Superior temporal gyrus (tissue), 1 donor: ENCODE measurements at regions not wholly inside any gene's neighbourhood (a gene's known extent, or its start where the extent isn't known, plus 50 kb on each side); places are given as distances from the start of the nearest gene placed in this dataset.
"Not testable (repeated sequence)": the region's sequence is repeated elsewhere in the genome, so short reads cannot be mapped to it uniquely, and the experiment has no call there.

ENCODE experiments used
- DNase-seq: peaks from one replicate; pipeline ENCODE4 v3.0.0-alpha.2; 2016; ENCODE audit errors: extremely low spot score

DNA sequence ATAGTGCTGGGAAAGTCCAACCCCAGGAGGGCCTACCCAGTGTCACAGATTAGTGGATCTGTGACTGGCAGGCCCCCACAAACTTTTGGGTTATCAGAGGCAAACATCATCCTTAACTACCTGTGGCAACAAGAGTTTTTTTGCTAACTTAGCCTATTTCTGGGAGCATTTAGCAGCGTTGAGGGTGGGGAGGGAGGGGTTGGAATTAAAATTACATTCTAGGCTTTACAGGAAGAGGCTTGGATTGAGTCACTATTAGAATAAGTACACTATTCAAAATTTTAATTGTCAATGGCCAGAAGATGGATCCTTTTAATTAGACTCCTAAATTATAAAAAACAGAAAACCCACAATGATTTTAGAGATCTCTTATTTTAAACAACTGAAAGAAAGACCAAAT, 267.9 kb upstream of the NPSR1 start:
- no peak for DNase-seq

DNA sequence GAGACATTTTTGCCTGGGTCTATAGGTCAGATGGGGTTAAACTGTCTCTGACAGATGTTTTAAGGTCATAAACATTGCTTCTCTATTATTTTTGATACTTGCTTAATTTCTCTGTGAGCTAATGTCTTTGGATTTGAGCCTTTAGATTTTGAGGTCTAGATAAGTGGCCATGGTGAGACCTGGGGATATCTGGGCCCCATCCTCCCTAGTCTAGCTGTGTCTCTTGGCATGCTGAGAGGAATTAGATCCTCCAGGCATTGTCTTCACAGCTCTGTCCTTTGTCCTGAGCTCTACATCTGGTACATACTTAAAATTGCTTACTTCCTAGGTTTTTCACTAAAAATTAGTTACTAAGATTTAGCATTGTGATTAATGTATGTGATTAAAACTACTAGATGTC, 265.0 kb upstream of the NPSR1 start:
- DNase-seq, result no peak

DNA sequence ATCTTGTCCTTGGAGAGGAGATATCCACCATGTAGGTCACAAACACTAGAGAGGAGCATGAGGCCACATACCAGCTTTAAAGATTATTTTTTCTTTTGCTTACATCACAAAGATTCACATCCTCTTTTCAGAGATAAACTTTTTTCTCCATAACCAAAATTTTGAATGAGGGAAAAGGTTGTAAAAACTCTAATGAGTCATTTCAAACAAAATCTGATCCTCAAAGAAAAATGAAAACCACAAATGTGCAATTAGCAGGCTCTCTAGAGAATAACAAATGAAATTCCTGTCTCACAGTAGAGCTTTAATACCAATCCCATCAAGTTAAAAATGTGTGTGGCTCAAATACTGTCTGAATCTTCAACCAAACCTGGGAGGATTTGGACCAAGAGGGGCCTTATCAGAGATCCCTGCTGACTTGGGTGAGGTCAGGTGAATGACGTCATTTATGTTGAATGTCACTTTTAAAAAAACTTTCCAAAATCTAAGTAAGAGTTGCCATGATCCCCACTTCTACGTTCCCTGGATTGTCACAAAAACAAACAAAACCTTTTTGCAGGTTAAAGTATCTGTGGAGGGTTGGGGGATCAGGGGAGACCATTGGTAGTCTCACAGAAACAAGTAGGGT, 261.5 kb upstream of the NPSR1 start:
- no peak for DNase-seq

DNA sequence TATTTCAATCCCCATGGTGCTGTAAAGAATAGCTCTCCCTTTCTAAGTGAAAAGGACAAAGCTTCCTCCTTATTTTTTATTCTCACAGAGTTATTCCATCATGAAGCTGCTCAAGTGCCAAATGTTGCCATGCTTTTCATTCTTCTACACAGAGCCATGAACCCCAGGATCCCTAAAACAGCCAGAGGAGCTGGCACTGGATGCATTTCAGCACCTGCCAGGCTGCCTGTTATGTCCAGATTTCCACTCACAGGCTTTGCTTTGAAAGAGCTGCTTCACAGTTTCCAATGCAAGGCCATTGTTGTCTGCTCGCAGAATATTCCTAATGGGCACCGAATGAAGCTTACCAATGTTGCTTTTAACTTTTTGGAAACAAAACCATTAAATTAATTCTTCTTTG, 256.2 kb upstream of the NPSR1 start:
- no peak for DNase-seq

DNA sequence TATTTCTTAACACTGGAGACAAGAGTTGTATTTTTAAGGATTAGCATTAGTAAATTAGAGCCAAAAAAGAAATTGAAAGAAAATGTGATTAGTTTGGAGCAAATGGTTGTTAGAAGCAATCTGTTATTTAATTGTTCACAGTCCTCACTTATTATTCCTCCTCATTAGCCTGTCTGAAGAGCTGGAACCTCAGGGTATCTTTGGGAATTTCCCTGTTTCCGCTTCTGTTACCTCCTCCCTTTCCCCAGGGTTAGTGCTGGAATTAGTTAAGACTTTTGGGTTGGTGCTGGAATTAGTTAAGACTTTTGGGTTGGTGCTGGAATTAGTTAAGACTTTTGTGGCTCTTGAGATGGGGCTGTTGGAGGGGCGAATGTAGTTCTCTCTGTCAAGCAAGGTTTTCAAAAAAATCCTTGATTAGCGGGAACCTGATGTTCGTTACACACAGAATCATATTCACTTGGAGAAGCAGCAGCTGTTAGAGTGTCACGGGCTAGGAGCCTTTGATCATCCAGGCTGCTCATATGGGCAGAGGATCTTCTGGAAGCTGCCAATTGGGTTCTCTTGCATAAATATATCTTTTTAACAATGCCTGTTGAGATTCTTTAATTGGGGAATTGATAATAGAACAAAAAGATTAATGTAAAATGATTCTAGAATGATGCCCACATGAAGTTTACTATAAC, 251.0 kb upstream of the NPSR1 start:
- no peak for DNase-seq

DNA sequence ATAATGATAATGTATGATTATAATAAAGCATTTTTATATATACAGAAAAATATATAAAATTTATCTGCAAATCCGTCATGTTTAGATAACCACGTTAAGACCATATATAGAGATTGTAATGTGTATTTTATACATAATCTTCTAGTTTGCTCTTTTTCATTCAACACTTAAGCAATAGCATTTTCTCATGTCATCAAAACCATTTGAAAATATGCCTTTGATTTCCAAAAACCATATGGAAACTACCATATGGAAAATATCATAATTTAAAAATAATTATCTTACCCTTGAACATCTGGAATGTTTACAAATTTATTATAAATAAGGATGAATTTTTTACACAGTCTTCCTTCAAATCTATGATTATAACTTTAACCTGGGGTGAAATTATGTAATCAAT, 250.4 kb upstream of the NPSR1 start:
- no peak for DNase-seq

DNA sequence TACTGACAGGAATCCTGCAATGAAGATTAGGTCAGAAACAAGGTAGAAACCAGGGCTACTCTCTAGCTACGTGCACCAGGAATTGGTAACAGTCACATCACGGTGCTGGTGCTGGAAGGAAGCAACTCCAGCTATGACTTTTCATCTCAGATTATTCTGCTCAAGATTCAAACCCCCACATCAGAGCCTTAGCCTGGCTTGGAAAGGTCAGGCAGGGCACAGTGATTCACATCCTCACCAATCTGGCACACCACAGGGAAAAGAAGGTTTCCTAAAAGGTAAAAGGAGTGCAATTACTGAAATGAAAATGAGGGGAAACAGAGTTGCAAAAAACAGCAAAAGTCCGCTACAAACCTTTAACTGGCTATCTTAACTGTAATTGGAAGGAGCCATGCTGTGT, 240.2 kb upstream of the NPSR1 start:
- no peak for DNase-seq

DNA sequence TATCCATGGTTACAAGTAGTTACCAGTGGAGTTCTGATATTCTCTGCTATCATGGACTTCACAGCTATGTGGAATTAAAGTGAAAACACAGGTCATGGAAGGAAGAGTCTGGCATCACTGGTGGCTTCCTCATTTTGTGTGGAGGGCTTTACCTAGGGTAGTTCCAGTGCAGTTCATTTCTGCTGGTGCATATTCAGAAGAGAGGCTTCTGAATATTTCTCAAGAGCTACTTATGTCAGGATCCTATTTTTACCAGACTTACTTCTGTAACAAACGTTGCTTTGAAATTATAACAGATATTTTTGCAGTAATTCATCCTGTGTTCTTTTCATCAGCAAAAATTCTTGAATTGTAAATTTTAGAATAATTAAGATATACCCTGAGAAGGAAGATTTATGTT, 236.5 kb upstream of the NPSR1 start:
- DNase-seq, result no peak

DNA sequence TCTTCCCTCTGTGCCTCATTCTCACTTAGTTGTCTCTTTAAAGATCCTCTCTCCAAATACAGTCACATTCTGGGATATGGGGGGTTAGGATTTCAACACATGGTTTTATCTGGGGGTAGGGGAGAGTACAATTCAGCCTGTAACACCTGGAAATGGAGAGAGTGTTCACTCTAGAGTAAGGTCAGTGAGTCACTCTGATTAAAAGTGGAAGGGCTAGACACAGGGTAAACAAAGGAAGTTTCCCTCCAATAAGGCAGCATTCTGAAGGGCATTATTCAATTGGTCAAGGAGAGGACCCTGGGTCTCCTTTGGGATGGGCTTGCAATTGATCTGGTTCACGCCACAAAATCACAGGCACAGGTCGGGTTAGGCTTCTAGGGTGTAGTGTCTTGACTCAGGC, 232.8 kb upstream of the NPSR1 start:
- no peak for DNase-seq

DNA sequence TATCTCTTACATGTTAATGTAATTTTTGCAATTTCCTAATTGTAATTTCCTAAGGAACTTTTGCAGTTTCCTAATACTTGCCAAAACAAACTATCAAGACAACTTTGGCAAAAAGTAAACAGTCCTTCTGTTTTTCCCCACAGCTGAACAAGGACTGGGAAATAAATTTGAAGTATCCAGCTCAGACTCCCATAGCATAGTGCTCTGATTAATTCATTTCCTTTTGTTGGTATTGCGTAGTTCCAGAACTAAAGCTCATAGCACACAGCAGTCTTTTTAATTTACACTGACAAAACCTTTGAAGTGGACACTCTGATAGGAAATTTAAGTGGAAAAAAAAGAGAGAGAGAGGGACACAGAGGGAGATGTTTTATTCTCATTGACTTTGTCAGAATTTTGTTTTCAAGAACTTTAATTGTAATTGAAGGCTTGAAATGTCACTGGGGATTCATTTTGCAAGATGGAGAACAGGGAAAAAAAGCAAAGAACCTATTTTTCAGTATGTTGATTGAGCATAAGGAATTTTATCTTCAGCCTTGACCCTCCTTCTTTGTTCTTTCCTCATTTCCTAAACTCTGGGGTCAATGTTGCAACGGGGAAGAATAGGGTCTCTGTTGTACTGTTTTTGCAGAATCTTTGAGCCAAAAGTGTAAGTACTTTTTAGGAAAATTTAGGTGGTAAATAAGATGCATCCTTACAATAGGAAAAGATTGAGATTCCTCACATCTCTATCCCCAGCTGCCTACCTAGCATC, 232.2 kb upstream of the NPSR1 start:
- no peak for DNase-seq

DNA sequence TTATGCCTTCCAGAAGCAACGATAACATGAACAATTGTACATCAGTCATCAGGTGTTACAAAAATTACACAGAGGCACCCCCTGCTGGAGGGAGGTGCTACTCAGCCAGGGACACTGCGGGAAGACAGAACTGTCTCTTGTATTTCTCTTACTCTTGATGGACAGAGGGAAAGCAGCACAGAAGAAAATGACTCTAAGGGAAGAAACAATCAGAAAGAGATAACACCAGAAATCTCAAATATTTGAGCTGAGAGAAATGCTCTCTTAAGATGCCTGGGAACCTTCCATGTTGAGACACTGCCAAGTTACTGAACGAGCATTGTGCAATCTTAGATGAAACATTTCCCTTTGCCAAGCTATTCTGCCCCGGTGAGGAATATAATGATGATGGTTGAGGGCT, 227.6 kb upstream of the NPSR1 start:
- no peak for DNase-seq

DNA sequence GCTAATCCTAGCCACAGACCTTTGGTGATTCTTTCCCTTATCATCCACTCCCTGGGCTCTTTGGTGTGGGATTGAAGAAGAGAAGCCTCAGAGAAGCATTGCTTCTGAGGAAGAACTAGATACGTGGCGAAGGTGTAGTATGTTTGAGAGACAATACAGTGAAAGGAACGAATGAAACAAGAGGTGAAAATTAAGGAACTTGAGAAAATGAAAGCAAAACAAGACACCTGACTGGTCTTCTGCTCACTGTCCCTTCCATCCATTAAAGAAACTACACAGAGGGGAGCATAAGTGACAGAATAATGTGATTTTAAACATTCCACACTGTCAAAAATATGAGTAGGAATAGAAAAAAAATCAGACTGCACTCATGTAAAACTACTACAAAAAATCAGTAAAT, 219.6 kb upstream of the NPSR1 start:
- no peak for DNase-seq

DNA sequence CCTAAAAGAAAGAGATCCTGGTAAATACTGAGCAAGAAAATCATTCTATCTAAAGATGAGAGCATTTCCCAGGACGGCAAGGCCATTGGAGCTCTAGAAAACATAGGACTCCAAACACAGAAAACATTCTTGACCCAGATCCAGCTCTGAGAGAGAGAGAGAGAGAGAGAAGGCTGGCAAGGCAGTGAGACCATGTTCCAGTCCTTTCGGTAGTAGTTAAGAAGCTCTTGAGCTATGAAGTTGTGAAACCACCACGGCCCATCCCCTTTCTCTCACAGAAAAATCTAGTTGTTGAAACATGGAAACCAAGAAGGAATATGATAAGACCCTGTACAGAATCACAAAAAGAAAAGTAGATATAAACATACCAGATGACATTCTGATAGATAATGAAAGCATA, 212.4 kb upstream of the NPSR1 start:
- no peak for DNase-seq

DNA sequence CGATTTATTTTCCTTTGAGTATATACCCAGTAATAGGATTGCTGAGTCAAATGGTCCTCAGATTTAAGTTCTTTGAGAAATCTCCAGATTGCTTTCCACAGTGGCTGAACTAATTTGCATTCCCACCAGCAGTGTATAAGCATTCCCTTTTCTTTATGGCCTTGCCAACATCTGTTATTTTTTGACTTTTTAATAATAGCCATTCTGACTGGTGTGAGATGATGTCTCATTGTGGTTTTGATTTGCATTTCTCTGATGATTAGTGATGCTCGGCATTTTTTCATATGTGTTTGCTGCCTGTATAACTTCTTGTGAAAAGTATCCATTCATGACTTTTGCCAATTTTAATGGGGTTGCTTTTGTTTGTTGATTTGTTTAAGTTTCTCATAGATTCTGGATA, 209.5 kb upstream of the NPSR1 start:
- not testable (repeated sequence) for DNase-seq

DNA sequence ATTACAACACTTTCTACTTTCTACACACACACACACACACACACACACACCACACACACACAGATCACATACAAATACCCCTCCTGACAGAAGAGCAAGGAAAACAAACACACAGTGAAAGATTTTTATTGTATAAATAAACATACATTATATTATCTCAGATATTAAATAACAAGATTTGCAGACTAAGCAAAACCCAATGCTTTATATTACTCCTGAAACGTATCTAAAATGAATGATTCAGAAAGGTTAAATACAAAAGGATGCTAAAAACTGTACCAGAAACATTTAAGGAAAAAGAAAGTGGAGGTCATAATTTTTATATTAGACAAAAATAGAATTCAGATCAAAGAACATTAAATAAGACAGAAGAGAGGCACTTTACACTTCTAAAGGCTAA, 208.3 kb upstream of the NPSR1 start:
- no peak for DNase-seq

DNA sequence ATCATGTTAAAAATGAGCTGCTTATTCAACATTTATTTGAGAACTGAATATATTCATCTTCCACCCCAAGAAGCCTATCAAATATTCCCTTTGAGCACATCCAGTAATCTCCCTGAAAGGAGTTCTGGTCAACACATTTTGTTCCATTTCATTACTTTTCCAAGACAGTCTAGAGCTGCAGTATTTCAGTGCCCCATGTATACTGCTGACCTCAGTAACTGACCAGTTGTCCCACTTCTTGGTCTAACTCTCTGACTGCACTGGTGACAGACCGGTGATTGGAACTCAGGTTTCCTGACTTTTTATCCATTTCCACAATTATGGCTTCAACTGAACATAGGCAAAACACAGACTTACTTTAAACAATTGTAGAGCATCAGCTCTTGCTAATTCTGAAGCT, 206.8 kb upstream of the NPSR1 start:
- DNase-seq, result no peak

DNA sequence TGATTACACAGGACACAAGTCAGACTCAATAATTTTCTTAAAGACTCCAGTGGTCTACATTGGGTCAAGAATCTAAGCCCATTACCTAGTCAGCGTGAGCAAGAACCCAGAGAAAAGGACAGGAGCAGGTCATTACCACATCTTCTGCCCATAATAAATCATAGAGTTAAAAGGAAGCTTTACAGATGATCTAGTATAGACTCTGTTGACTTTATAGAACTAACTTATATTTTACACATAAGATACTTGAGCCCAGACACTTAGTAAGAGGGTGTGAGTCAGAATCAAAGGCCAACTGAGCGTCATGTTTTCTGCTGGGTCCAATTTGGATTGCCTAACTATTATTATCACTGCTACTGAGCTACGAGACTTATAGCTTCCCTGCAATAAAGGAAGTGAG, 206.1 kb upstream of the NPSR1 start:
- DNase-seq, result no peak

DNA sequence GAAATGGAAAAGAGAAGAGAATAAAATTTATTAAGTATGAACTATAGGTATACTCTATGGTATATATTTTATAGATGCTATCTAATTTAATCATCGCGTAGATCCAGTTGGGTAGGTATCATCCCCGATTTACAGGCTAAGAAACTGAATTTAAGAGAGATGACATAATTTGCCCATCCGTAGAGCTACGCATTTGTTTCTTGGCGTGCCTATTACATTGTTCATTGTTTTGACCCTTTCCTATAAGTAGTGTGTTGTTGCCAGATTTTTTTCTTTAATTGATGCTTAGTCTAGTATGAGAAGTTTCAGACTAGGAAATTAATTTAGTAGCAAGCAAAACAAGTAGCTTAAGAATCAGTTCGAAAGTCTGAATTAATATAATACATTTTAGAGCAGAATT, 205.7 kb upstream of the NPSR1 start:
- no peak for DNase-seq

DNA sequence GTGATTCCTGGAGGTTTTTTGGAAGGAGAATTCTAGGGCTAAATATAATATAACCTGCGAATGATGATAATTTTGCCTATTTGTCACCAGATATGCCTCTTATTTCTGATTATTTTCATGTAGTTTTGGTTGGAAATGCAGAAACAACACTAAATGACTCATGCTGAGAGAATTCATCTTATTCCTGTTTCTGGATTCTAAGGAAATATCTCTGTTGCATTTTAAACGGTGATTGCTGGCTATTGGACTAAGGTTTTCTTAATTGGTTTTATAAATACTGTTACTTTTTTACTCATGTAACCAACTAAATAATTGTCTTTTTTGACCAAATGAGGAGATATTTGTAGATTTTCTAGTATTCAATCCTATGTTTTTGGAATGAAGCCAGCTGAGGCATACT, 204.9 kb upstream of the NPSR1 start:
- DNase-seq, result no peak

DNA sequence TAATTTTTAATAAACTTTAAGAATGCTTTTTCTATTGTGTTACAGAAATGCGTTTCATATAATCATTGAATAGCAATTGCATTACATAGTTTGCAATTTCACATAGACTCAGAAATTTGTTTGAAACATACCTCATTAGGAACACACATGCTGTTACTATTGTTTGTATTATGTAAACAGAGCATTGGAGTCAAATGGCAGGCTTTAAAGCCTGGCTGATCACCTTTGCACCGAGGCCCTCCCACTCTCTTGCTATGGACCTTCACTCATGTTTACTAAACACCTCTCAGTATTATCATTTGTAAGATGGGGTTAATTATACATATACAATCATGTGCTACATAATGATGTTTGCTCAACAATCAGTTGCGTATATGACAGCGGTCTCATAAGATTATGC, 203.6 kb upstream of the NPSR1 start:
- DNase-seq, result no peak

DNA sequence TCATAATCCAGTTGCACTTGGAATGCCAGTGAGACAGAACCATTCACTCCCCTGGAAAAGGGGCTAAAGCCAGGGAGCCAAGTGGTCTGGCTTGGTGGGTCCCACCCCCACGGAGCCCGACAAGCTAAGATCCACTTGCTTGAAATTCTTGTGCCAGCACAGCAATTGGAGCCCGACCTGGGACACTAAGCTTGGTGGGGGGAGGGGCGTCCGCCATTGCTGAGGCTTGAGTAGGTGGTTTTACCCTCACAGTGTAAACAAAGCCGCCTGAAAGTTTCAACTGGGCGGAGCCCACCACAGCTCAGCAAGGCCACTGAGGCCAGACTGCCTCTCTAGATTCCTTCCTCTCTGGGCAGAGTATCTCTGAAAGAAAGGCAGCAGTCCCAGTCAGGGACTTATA, 200.7 kb upstream of the NPSR1 start:
- DNase-seq, result no peak

DNA sequence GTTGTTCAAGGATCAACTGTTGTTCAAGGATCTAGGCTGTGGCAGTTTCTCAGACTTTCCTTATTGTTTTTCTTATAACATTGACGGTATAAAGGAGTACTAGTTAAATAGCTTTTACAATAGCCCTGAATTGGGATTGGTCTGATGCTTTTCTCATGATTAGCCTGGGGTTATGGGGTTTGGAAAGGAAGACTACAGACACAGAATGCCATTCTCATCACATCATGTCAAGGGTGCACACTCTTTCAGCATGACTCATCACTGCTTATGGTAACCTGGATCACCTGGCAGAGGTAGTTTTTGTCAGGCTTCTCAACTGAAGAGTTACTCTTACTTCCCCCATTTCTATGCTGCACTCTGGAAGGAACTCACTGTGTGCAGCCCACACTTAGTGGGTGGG, 194.2 kb upstream of the NPSR1 start:
- DNase-seq, result no peak

DNA sequence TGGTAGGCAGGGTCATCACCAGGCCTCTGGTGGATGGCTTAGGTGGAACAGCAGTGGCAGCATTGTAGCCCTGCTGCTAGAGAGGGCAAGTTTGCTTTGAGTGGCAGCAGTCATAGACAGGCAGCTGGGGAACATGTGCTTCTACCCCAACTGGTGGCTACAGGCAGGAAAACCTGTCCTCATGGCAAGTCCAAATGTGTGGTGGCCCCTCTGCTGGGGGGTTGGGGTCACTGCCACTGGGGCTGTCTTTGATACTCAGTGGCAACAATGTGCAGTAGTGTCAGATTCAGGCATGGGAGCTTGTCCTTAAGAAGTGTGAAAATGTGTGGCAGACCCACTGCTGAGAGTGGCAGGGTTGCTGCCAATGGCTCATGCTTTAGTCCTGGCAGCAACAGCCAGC, 186.2 kb upstream of the NPSR1 start:
- no peak for DNase-seq
